GM18520 (cell line): ENCODE measurements at regions not wholly inside any gene's neighbourhood (a gene's known extent, or its start where the extent isn't known, plus 50 kb on each side); places are given as distances from the start of the nearest gene placed in this dataset.
"Not testable (repeated sequence)": the region's sequence is repeated elsewhere in the genome, so short reads cannot be mapped to it uniquely, and the experiment has no call there.

ENCODE experiments used
- ATAC-seq: cut with Tn5 transposase; IDR thresholded peaks from one replicate; pipeline ENCODE4 v1.9.1; 2021; ENCODE audit not compliant: unreplicated experiment

DNA sequence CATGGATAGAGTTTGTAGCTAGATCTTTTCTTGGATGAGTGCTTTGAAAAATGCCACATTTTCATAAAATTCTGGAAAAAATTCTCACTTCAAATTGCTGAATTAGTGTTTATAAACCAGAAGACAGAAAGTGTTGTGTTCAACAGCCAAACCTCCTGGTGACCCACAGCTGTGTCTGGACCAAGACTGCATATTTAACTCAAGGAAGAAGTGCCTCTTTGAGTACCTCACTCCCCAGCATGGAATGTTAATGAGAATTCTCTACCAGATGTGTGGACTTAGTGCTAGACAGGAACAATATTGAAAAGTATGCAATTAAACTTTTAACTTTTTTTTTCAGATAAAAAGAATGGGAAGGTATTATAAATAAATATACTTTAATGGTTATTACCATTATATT lies 609.3 kb downstream of the COL12A1 start:
- ATAC-seq: no peak

DNA sequence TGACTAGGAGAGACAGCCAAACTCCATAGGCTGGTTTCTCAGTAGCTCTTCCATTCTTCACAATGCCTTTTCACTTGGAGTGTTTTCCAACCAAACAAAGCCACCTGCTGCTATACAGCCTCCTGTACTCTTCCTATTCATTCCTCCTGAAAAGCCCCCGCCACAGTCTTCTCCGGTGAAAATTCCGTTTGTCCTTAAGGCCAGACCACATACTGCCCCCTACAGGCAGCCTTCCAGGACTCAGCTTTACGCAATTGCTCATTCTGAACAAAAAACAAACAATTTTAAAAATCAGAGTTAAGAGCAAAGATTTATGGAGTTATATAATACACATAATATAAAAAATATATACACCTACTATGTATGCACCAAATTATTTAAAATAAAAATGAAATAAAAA lies 611.5 kb downstream of the COL12A1 start:
- ATAC-seq: not testable (repeated sequence)

GRCh38 chr6:74588094-74588832 lies 617.6 kb downstream of the COL12A1 start:
- no peak for ATAC-seq

DNA sequence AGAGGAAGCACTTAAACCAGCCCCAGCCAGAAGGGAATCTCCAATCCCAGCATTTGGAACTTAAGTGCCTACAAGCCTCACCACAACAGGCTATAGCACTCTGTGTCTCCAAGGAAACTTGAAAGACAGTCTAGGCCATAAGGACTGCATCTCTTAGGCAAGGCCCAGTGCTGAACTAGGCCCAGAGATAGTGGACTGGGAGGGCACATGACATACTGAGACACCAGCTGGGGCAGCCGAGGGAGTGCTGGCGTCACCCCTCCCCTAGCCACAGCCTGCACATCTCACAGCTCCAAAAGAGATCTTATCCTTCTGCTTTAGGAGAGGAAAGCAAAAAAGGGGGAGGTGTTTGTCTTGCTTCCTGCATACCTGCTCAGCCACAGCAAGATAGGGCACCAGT lies 618.5 kb downstream of the COL12A1 start:
- no peak for ATAC-seq

DNA sequence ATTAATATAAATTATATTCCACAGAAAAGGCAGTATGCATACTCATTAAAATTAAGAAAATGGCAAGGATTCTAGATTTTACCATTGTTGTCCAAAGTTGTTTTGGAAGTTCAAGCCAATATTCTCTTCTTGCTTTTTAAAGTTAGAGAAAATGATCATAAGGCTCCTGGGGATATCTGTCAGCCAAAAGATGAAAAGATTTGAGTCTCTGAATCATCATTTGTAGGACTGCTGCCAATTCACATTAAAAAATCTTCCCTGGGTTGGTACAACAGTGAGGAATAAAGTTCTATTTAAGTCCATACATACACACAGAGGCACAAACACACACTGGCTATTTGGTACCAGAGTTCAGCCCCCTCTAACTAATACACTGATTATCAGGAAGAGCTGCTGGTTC lies 620.1 kb downstream of the COL12A1 start:
- ATAC-seq: no peak

DNA sequence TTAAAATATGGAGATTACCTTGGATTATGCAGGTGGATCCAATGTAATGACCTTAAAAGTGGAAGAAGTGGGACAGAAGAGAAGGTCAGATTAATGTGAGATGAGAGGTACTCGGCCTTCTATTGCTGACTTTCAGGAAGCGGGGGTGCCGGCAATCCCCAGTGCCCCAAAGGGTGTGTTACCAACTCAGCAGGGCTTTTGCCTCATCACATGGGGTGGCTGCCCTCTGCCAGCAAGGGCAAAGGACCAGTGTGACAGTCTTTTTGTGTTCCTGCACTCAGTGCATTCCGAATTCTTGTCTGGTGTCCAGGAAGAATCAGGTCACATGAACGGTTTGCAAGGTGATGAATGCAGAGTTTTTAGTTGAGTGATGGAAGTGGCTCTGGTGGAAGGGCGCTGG lies 624.2 kb downstream of the COL12A1 start:
- ATAC-seq: no peak

DNA sequence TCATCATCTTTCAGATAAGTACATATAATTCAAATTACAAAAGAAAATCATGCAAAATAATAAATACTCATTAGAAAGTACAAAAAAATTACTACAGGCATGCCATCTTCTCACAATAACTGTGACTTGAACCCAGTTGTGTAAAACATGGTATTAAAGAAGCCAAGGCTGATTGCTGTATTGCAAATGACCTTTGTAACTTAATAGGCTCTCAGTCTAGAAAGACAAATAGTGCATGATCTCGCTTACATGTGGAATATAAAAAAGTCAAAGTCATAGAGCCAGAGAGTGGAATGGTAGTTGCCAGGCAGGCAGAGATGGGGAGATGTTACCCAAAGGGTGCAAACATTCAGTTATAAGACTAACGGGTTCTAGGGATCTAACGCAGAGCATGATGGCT lies 626.1 kb downstream of the COL12A1 start:
- ATAC-seq: no peak

DNA sequence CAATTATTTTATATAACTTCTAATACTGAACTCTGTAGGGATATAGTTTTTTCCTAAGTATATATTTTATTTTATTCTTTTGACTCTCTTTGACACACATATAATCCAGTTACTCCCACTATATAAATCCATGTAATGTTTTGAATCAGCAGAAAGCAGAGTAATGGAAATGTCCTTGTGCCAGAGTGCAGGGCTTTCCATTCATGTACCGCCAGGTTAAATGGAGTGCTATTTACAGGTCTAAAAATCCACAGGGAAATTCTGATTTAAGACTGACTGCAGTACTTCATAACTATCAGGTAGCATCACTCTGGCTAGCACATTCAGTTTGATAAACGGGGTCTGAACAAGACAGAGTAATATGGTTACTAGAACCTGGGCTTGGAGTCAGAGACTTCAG lies 626.8 kb downstream of the COL12A1 start:
- ATAC-seq: no peak

- no peak for ATAC-seq
These were observed 627.5 kb downstream of the COL12A1 start for GRCh38 chr6:74578339-74578738.

- peak; percentile 93 for ATAC-seq
These were observed 628.2 kb downstream of the COL12A1 start for GRCh38 chr6:74577619-74578018.

DNA sequence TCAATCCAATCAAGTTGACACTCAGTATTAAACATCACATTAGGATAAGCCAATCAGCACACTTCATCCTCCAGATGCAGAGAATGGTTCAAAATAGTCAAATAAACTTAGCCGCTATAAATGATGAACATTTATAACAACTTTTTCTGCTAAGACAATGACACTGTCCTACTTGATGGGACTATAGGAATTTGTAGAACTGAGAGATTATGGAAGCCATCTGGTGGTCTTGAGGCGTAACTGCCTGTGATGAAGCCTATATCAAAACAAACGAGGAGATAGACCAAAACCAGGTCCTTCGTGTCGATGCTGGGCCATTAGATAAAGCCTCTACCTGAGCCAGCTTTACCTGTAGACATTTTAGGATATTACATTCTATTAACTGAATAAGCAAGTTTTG lies 631.1 kb downstream of the COL12A1 start:
- ATAC-seq: no peak

- ATAC-seq: no peak
These were observed 632.2 kb downstream of the COL12A1 start for GRCh38 chr6:74573613-74574012.

- no peak for ATAC-seq
These were observed 635.8 kb downstream of the COL12A1 start for GRCh38 chr6:74570044-74570443.

DNA sequence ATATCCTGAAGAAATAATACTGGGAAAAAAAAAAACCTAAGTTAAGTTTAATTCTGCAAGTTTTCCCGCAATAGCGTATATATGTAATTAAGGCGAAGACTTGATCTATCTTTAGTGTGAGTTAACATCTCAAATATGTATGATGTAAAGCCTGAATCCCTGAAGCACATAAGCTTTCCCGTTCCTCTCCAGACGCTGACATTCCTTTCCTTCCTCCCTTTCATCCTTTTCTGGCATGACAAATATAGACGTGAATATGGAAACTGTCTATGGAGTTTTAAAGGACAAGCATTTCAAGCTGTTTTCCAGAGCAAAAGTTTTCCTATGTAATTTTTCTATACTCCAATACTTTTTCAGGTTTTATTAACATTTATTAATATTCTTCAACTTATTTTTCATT lies 637.0 kb downstream of the COL12A1 start:
- ATAC-seq: no peak

DNA sequence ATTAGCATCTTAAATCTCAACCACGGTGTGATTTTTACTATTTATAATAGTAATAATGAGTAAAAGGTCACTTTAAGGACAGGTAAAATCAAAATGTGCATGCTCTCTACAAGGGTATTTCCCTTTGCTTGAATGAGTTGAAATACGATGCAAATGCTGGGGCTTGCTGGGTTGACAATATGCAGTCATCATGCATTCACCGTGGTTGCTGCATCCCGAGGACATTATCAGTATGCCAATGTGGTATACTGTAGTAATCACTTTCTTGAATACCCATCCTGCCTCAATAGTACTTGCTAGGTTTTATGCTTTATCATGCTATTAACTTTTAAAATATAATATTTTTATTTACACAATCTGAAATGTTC lies 637.9 kb downstream of the COL12A1 start:
- peak; percentile 69 for ATAC-seq

DNA sequence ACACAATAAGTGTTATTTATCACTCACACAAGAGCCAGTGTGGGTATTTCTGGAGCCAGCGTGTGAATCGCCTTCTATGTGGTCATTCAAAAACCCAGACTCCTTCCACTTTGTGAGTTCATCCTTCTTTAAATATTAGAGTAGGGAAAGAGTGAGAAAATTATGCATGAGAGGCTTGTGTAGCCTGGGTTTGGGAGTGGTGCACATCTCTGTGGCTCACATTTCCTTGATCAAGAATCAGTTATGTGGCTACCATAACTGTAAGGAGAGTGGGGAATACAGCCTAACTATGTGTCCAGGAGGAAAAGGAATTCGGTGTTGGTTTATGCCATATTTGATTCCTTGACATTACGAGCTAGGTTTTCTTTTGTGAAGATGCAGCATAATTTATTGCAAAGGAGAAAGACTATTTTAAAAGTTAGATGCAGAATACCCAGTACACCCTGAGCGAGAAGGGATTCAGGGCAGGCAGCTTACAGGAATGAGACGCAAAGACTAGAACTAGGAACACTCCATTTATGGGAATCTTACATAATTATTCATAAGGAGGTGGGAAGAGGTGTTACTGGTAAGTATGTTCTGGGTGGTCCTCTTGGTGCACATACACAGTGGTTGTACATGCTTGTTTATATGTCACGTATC lies 638.5 kb downstream of the COL12A1 start:
- ATAC-seq: no peak

DNA sequence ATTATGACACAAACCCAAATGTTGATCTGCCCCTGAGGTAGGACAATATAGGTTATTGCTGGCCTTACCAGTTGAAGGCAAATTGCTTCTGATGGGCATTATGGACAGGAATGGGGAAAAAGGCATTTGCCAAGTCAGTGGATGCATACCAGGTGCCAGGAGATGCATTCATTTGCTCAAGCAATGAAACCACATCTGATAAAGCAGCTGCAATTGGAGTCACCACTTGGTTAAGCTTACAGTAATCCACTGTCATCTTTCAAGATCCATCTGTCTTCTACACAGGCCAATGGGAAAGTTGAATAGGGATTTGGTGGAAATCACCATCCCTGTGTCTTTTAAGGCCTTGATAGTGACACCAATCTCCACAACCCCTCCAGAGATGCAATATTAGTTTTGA lies 648.6 kb downstream of the COL12A1 start:
- ATAC-seq: no peak

GRCh38 chr6:74554041-74554440 lies 651.8 kb downstream of the COL12A1 start:
- ATAC-seq: no peak

DNA sequence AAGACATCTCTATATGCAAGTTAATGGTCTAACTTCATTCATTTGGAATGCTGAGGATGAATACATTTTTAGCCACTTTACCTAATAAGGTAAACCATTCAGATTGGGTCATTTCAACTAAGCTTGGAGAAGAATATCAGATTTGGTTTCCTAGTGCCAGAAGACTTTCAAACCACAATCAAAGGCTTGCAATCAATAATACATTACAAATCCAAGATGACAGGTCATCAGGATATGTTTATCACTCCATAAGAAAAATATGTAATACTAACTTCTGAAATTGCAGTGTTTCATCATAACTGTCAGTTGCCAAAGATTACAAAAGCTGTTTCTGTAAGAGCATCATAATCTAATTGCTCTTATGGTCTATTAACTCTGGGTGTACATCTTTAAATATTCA lies 654.0 kb downstream of the COL12A1 start:
- no peak for ATAC-seq

DNA sequence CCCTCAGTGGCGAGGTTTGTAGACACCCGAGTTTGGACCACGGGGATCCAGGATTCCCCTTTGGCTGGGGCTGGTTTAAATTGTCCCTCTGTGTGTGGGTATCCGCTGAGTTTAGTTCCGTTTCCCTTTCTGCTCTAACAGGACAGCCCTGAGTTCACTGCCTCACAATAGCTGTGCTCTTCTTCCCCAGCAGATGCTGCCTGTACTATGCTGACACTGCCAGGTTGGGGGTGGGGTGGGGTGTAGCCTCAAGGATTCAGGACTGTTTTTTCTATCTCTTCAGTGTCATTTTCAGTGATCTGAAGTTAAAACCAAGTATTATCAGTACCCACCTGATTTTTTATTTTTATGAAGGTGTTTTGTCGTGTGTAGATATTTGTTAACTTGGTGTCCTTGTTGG lies 655.0 kb downstream of the COL12A1 start:
- ATAC-seq: no peak

DNA sequence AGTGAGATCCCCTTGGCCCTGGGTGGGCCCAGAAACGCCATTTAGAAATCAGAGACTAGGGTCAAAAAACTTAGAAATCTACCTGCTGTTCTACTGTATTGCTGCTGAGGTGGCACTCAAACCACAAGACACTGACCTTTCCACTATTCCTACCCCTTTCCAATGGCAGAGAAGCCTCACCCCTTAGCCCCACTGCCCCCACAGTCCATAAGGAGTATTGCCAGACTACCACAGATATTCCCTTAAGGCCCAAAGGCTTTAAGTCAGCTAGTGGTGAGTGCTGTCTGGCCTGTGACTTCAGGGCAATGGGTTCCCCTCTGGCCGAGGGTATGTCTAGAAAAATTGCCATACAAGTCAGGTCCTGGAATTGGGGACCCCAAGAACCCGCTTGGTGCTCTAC lies 656.1 kb downstream of the COL12A1 start:
- no peak for ATAC-seq

DNA sequence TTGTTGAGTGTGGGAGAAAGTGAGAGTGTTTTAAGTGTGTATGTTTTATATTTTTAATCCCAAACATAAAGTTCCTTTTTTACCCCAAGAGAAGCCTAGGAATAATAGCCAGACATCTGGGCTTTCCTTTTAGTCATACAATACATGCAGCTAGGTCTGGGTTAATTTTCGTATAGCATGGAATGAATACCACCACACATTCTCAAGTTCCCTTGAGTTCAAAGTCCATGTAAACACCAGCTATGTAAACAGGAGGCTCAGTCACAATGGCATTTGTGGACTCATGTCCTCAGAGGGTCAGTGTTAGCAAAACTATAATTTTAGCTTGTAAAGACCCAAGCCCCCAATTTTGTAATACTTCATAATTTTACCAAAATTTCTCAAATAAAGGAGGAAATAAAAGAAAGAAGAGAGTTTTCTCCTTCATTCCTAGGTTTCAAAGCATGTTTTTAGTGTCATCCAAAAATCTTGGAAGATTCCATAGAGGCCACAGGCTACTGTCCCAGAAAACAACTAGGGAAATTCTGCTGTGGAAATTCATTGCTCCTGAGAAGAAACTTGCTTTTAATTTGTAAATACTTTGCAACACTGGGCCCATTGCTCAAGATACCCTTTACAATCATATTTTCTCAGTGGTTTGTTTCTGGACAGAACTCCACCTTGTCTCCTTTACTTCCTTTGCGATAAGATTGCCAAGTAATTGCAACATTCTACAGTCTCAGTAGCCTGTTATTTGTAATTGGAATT lies 671.2 kb downstream of the COL12A1 start:
- ATAC-seq: no peak
